ENCODE measurements at regions not wholly inside any gene's neighbourhood (a gene's known extent, or its start where the extent isn't known, plus 50 kb on each side); places are given as distances from the start of the nearest gene placed in this dataset.

GRCh38 chr6:77074037-77074713, 389.1 kb downstream of the HTR1B start:
- DNase-seq (ENCODE audit: low spot score), result no peak

GRCh38 chr6:77073410-77073760, 389.9 kb downstream of the HTR1B start:
- DNase-seq (ENCODE audit: low spot score), result no peak

DNA sequence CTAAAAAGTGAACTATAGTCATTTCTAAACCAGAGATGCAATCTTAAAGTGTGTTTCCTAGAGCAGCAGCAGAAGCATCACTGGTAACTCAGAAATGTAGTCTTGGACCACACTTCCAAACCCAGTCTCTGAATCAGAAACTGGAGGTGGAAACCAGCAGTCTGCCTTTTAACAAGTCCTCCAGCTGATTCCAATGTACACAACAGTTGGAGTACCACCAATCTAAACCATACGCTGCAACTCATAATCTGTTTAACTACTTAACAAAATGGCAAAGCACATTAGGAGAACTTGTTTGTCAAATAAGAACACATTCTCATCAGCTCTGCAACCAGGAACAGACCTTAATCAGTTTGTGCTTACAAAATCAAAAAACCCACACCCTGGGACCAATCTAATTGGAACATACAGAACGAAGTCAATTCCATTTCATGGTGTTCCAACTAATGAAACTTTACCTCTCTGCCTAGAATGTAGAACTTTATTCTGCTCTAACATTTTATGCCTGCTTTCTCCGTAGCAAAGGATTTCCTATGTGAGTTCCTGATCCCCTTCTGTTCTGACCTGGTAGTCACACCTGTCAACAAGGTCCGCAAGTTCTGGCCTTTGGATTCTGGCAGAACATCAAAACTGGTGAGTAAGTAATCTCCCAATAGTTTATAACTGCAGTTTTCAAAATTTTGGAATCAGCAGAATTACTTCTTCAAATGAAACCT, 390.4 kb downstream of the HTR1B start:
- no peak for DNase-seq (ENCODE audit: low spot score)

- no peak for DNase-seq (ENCODE audit: low spot score)
Observed at GRCh38 chr6:77063494-77063893, 399.8 kb downstream of the HTR1B start.

- peak; percentile 2 for DNase-seq (ENCODE audit: low spot score)
Observed at GRCh38 chr6:77055711-77056110, 407.6 kb downstream of the HTR1B start.

GRCh38 chr6:77040568-77041195, 422.6 kb downstream of the HTR1B start:
- DNase-seq (ENCODE audit: low spot score), result no peak

DNA sequence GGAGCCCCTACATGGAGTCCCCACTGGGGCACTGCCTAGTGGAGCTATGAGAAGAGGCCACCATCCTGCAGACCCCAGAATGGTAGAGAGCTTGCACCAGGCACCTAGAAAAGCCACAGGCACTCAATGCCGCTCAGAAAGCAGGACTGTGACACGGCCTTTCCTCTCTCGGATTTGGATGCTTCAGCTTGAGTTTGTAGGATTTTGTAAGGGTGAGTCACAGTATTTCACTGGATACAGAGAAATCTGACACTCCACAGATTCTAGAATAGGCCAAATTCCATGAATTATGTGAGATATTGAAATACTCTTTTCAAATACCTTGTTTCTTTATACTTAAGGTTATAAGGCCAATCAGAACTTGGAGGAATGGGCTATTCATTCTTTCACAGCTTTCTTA, 424.5 kb downstream of the HTR1B start:
- DNase-seq (ENCODE audit: low spot score), result no peak

GRCh38 chr6:77037439-77037838, 425.9 kb downstream of the HTR1B start:
- DNase-seq (ENCODE audit: low spot score), result no peak

DNA sequence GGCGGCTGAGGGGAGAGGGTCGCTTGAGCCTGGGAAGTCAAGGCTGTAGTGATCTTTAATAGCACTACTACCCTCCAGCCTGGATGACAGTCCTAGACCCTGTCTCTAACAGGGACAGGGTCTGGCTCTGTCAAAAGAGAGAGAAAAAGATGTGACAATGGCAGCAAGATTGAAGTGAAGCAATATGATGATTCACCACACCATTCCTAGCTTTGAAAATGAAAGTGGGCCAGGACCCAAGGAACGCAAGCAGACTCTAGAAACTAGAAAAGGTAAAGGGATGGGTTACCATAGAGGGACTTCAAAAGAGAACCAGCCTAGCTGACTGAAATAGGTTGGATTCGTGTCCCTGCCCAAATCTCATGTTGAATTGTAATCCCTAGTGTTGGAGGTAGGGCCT, 426.9 kb downstream of the HTR1B start:
- no peak for DNase-seq (ENCODE audit: low spot score)

GRCh38 chr6:77034161-77034560, 429.1 kb downstream of the HTR1B start:
- DNase-seq (ENCODE audit: low spot score), result no peak

DNA sequence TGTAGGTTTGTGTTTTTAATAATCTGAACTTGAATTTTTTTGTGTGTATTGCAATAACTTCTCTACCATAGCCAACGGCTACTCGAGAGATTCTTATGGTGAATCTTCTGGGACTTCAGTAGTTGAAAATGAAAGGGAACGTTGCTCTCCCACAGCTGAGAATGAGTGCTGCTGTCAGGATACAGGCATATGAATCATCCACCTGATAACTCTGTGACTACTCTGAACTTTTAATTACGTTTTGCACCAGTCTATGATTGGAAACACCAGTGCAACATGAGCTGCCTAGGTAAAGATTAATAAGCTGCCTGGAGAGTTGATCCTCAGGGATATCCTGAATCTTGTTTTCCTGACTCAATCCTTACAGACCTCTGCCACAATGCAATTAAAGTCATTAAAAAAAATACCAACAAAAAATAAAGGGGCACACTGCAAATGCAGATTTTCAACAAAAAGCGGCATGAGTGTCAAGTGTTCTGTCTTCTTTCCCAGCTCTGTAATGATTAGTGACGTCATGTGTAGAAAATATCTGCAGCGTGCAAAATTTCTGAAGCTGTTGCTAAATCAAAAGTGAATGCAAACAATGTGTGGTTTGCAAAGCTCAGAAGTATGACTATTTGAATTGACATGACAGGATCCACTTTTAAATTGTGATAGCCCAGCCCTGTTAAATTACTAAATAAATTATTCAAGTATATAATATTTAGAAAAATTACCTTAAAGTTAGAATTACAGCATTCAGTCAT, 432.2 kb downstream of the HTR1B start:
- no peak for DNase-seq (ENCODE audit: low spot score)

DNA sequence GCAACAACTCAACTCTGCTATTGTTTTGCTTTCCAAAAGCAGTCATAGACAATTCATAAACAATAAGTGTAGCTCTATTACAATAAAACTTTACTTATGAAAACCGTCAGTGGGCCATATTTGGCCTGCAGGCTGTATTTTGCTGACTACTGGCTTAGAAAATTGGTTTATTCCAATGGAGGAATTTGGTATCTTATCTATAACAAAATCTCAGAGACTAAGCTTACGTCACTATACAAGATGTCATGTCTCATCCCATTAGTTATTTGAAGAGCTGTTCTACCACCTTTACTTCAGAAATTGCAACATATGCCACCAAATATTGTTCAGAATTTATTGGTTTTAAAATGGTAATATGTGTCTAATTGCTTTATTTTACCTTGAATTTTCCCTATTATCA, 436.9 kb downstream of the HTR1B start:
- DNase-seq (ENCODE audit: low spot score), result no peak

- no peak for DNase-seq (ENCODE audit: low spot score)
Observed at GRCh38 chr6:77025736-77026223, 437.5 kb downstream of the HTR1B start.

GRCh38 chr6:77021778-77022177, 441.5 kb downstream of the HTR1B start:
- no peak for DNase-seq (ENCODE audit: low spot score)

- no peak for DNase-seq (ENCODE audit: low spot score)
Observed at GRCh38 chr6:77021232-77021631, 442.1 kb downstream of the HTR1B start.

GRCh38 chr6:77019081-77019480, 444.2 kb downstream of the HTR1B start:
- DNase-seq (ENCODE audit: low spot score), result no peak

GRCh38 chr6:77017537-77017936, 445.8 kb downstream of the HTR1B start:
- DNase-seq (ENCODE audit: low spot score), result no peak

GRCh38 chr6:77015350-77015749, 447.9 kb downstream of the HTR1B start:
- DNase-seq (ENCODE audit: low spot score), result no peak

DNA sequence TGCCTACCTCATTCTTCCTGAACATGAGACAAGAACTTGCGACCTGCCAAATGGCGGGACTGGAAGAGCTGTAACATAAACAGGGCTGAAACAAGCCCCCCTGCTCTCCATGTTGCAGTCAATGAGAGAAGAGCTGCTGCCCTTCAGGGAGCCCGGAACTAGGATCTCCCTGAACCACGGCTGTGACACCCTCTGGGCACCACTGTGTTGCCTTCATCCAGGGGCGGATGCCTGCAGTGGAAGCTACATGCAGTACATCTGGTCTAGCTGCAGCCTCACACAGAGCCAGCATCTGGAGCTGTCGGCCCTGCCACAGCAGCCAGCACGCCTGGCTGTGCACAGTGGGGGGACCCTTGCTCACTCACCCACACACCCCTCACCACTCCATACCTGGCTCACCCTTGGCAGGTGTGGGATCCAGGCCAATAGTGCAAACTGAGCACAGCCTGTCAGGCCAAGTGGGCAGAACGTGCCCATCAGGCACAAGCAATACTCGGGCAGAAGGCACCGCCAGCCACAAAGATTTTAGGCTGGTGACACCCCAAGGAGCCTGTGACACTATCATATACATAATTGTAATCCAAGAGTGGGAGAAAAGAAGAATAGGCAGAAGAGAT, 451.3 kb downstream of the HTR1B start:
- DNase-seq (ENCODE audit: low spot score), result no peak

DNA sequence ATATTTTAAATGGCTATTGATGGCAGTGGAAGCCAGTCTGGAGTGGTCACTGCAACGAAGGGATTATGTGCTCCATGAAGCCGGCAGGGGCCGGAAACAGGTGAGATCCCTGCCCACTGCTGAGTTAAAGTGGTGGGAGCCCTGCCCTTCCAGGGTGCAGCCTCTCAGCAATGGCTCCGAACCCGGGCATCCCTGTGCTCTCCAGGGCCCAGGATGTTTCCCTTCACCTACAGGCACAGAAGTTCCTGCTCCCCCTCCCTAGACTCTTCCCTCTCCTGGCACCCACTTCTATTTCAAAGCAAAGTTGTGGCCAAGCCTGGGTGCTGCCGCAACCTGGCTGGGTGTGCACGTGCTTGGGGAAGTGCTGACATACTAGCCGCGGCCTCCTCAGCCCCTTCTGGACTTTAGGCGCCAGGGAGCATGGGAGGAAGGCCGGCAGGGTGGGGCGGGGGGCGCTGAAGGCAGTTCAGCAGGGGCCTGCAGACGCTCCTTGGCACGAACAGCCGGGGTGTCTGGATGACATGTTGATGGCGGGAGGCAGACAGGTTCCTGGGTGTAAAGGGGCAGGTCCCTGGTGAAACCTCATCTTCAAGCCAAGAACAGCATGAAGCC, 452.3 kb downstream of the HTR1B start:
- DNase-seq (ENCODE audit: low spot score), result no peak

DNA sequence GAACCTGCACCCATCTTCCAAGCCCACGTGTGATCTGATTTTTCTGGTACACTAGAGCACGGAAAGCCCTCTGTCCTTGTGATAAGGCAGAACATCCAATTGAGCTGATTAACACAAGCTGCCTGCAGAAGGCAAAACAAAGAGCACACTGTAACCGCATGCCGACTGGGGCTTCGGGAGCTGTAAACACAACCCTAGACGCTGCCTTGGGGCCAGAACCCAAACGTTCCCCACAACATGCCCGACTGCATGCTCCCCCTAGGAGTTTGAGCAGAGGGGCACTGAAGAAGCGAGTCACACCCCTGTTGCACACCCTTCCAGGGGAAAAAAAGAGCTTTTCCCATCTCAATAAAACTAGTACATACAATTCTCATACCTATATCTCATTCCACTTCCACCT, 470.7 kb downstream of the HTR1B start:
- DNase-seq (ENCODE audit: low spot score), result no peak

- DNase-seq (ENCODE audit: low spot score), result no peak
Observed at GRCh38 chr6:76984572-76984971, 478.7 kb downstream of the HTR1B start.

Data from pons (tissue), 1 donor.